Activated naive CD4-positive, alpha-beta T cell treated with anti-CD3 and anti-CD28 coated beads, Interleukin-2, amount 10 ng/mL, durations not matched to agents 7 days and 5 days (primary cell): ENCODE measurements at regions not wholly inside any gene's neighbourhood (a gene's known extent, or its start where the extent isn't known, plus 50 kb on each side); places are given as distances from the start of the nearest gene placed in this dataset.
"Not testable (repeated sequence)": the region's sequence is repeated elsewhere in the genome, so short reads cannot be mapped to it uniquely, and the experiment has no call there.

Experiments
- CTCF ChIA-PET: fragments of 350-600 bp; sonication (Branson Sonifier 250); formaldehyde crosslinking; loops from one replicate; lab custom pipeline; 2021; ENCODE audit warnings: antibody characterized with exemption; lab: Charles Lee
- DNase-seq: peaks from one replicate; pipeline ENCODE4 v3.0.0-alpha.2; 2020
- H3K27ac Mint-ChIP-seq: one replicate; pipeline ENCODE4 v1.8.0; 2021; ENCODE audit warnings: mild to moderate bottlenecking, moderate library complexity, mixed read lengths
- H3K27me3 Mint-ChIP-seq: one replicate; pipeline ENCODE4 v1.8.0; 2021; ENCODE audit warnings: mild to moderate bottlenecking, mixed read lengths
- H3K36me3 Mint-ChIP-seq: one replicate; pipeline ENCODE4 v1.8.0; 2021; ENCODE audit warnings: mixed read lengths
- H3K4me1 Mint-ChIP-seq: one replicate; pipeline ENCODE4 v1.8.0; 2021; ENCODE audit warnings: mixed read lengths
- H3K4me3 Mint-ChIP-seq: one replicate; pipeline ENCODE4 v1.8.0; 2021; ENCODE audit warnings: mild to moderate bottlenecking, moderate library complexity, mixed read lengths
- H3K9me3 Mint-ChIP-seq: one replicate; pipeline ENCODE4 v1.8.0; 2021; ENCODE audit warnings: mixed read lengths

- Mint-ChIP-seq H3K27me3 (no peaks in the 10 kb centered on the region), H3K9me3 (no peaks in the 10 kb centered on the region), H3K4me3 (no peak overlapping the region), H3K4me1 (no peaks in the 10 kb centered on the region), H3K27ac (no peak overlapping the region), H3K36me3 (no peaks in the 10 kb centered on the region)
- DNase-seq: no peak
- CTCF ChIA-PET: no interaction called here
These were observed 118.9 kb upstream of the TCF4 start for GRCh38 chr18:55706898-55707297.

- CTCF ChIA-PET: no interaction called here
- no peaks in the 10 kb centered on the region for H3K27me3 Mint-ChIP-seq
- no peak overlapping the region for H3K4me3 Mint-ChIP-seq
- no peaks in the 10 kb centered on the region for H3K4me1 Mint-ChIP-seq
- peaks cover 3% of the 10 kb centered on the region for H3K9me3 Mint-ChIP-seq
- H3K27ac Mint-ChIP-seq: no peak overlapping the region
- DNase-seq: no peak
- no peaks in the 10 kb centered on the region for H3K36me3 Mint-ChIP-seq
These were observed 111.3 kb upstream of the TCF4 start for GRCh38 chr18:55699233-55699765.

GRCh38 chr18:55696811-55697210, 108.8 kb upstream of the TCF4 start:
- Mint-ChIP-seq H3K27me3 (no peaks in the 10 kb centered on the region), H3K4me3 (no peak overlapping the region), H3K27ac (no peak overlapping the region), H3K4me1 (no peaks in the 10 kb centered on the region), H3K36me3 (no peaks in the 10 kb centered on the region), H3K9me3 (peaks cover 3% of the 10 kb centered on the region)
- CTCF ChIA-PET: no interaction called here
- no peak for DNase-seq

- CTCF ChIA-PET: no interaction called here
- Mint-ChIP-seq H3K9me3 (peaks cover 3% of the 10 kb centered on the region), H3K27ac (no peak overlapping the region), H3K36me3 (no peaks in the 10 kb centered on the region), H3K4me3 (no peak overlapping the region), H3K27me3 (no peaks in the 10 kb centered on the region), H3K4me1 (no peaks in the 10 kb centered on the region)
- no peak for DNase-seq
These were observed 107.1 kb upstream of the TCF4 start for GRCh38 chr18:55695091-55695490.

- H3K4me3 Mint-ChIP-seq: no peak overlapping the region
- H3K9me3 Mint-ChIP-seq: peaks cover 3% of the 10 kb centered on the region
- DNase-seq: no peak
- CTCF ChIA-PET: no interaction called here
- no peaks in the 10 kb centered on the region for H3K36me3 Mint-ChIP-seq
- H3K4me1 Mint-ChIP-seq: no peaks in the 10 kb centered on the region
- no peaks in the 10 kb centered on the region for H3K27me3 Mint-ChIP-seq
- H3K27ac Mint-ChIP-seq: no peak overlapping the region
These were observed 106.3 kb upstream of the TCF4 start for GRCh38 chr18:55694291-55694690.

- Mint-ChIP-seq H3K27me3 (no peaks in the 10 kb centered on the region), H3K4me3 (no peak overlapping the region), H3K9me3 (no peaks in the 10 kb centered on the region), H3K36me3 (no peaks in the 10 kb centered on the region), H3K27ac (no peak overlapping the region), H3K4me1 (no peaks in the 10 kb centered on the region)
- DNase-seq: no peak
- CTCF ChIA-PET: no interaction called here
These were observed 100.0 kb upstream of the TCF4 start for GRCh38 chr18:55688030-55688429.

- Mint-ChIP-seq H3K4me3 (no peak overlapping the region), H3K27me3 (no peaks in the 10 kb centered on the region), H3K9me3 (no peaks in the 10 kb centered on the region), H3K4me1 (no peaks in the 10 kb centered on the region), H3K27ac (no peak overlapping the region), H3K36me3 (no peaks in the 10 kb centered on the region)
- DNase-seq: no peak
- CTCF ChIA-PET: no interaction called here
These were observed 99.1 kb upstream of the TCF4 start for GRCh38 chr18:55687106-55687505.

- H3K36me3 Mint-ChIP-seq: no peaks in the 10 kb centered on the region
- no peaks in the 10 kb centered on the region for H3K27me3 Mint-ChIP-seq
- no peaks in the 10 kb centered on the region for H3K4me1 Mint-ChIP-seq
- H3K27ac Mint-ChIP-seq: no peak overlapping the region
- CTCF ChIA-PET: no interaction called here
- DNase-seq: no peak
- no peak overlapping the region for H3K4me3 Mint-ChIP-seq
- peaks cover 3% of the 10 kb centered on the region for H3K9me3 Mint-ChIP-seq
These were observed 97.6 kb upstream of the TCF4 start for GRCh38 chr18:55685638-55686037.

- H3K27me3 Mint-ChIP-seq: no peaks in the 10 kb centered on the region
- no peak overlapping the region for H3K4me3 Mint-ChIP-seq
- H3K36me3 Mint-ChIP-seq: no peaks in the 10 kb centered on the region
- H3K9me3 Mint-ChIP-seq: peaks cover 3% of the 10 kb centered on the region
- no peak for DNase-seq
- CTCF ChIA-PET: no interaction called here
- H3K27ac Mint-ChIP-seq: no peak overlapping the region
- no peaks in the 10 kb centered on the region for H3K4me1 Mint-ChIP-seq
These were observed 84.8 kb upstream of the TCF4 start for GRCh38 chr18:55672574-55673361.

- no peaks in the 10 kb centered on the region for H3K36me3 Mint-ChIP-seq
- no peak overlapping the region for H3K27ac Mint-ChIP-seq
- no peak overlapping the region for H3K4me3 Mint-ChIP-seq
- CTCF ChIA-PET: no interaction called here
- H3K4me1 Mint-ChIP-seq: no peaks in the 10 kb centered on the region
- H3K27me3 Mint-ChIP-seq: no peaks in the 10 kb centered on the region
- peaks cover 5% of the 10 kb centered on the region for H3K9me3 Mint-ChIP-seq
- DNase-seq: no peak
These were observed 77.5 kb upstream of the TCF4 start for GRCh38 chr18:55665506-55665905.

GRCh38 chr18:55664758-55665400, 76.9 kb upstream of the TCF4 start:
- H3K4me3 Mint-ChIP-seq, DNase-seq, H3K9me3 Mint-ChIP-seq, H3K36me3 Mint-ChIP-seq, H3K4me1 Mint-ChIP-seq, CTCF ChIA-PET, H3K27me3 Mint-ChIP-seq, H3K27ac Mint-ChIP-seq: not testable (repeated sequence)

GRCh38 chr18:55663891-55664290, 75.9 kb upstream of the TCF4 start:
- no peaks in the 10 kb centered on the region for H3K4me1 Mint-ChIP-seq
- H3K36me3 Mint-ChIP-seq: no peaks in the 10 kb centered on the region
- H3K27me3 Mint-ChIP-seq: no peaks in the 10 kb centered on the region
- no peak for DNase-seq
- H3K27ac Mint-ChIP-seq: no peak overlapping the region
- H3K9me3 Mint-ChIP-seq: peaks cover 5% of the 10 kb centered on the region
- CTCF ChIA-PET: no interaction called here
- no peak overlapping the region for H3K4me3 Mint-ChIP-seq

GRCh38 chr18:55658598-55658997, 70.6 kb upstream of the TCF4 start:
- no peaks in the 10 kb centered on the region for H3K27me3 Mint-ChIP-seq
- no peak for DNase-seq
- CTCF ChIA-PET: no interaction called here
- no peak overlapping the region for H3K4me3 Mint-ChIP-seq
- H3K27ac Mint-ChIP-seq: no peak overlapping the region
- H3K9me3 Mint-ChIP-seq: no peaks in the 10 kb centered on the region
- H3K36me3 Mint-ChIP-seq: no peaks in the 10 kb centered on the region
- H3K4me1 Mint-ChIP-seq: no peaks in the 10 kb centered on the region

- CTCF ChIA-PET: no interaction called here
- no peak overlapping the region for H3K4me3 Mint-ChIP-seq
- no peak overlapping the region for H3K27ac Mint-ChIP-seq
- no peaks in the 10 kb centered on the region for H3K9me3 Mint-ChIP-seq
- no peak for DNase-seq
- H3K27me3 Mint-ChIP-seq: no peaks in the 10 kb centered on the region
- H3K36me3 Mint-ChIP-seq: no peaks in the 10 kb centered on the region
- H3K4me1 Mint-ChIP-seq: no peaks in the 10 kb centered on the region
These were observed 69.8 kb upstream of the TCF4 start for GRCh38 chr18:55657572-55658331.
